Smooth muscle cell (in vitro differentiated cells): ENCODE measurements at regions not wholly inside any gene's neighbourhood (a gene's known extent, or its start where the extent isn't known, plus 50 kb on each side); places are given as distances from the start of the nearest gene placed in this dataset. TPM values are rescaled to one million over a fixed set of nuclear protein-coding genes. Genes with fewer than 3 reads are reported as not detected.

ENCODE experiments used
- DNase-seq: peaks from one replicate; lab custom pipeline; 2025; ENCODE audit not compliant: unreplicated experiment; lab: John Stamatoyannopoulos, UW
- H2AFZ ChIP-seq: fragments of 200-600 bp; sonication (generic); 2 replicates; pipeline ENCODE4 v1.6.0; 2016; ENCODE audit warnings: antibody characterized with exemption, low read depth, mild to moderate bottlenecking
- H3F3A ChIP-seq: fragments of 200-600 bp; sonication (generic); 2 replicates; pipeline ENCODE4 v1.6.0; 2017; ENCODE audit warnings: antibody characterized with exemption, low read depth
- H3K27ac ChIP-seq: fragments of 200-600 bp; sonication (generic); 2 replicates; pipeline ENCODE4 v1.5.1; 2016; ENCODE audit warnings: low read depth, mild to moderate bottlenecking
- H3K27me3 ChIP-seq: fragments of 200-600 bp; sonication (generic); 2 replicates; pipeline ENCODE4 v1.6.1; 2016; ENCODE audit warnings: low read depth, mild to moderate bottlenecking
- H3K36me3 ChIP-seq: fragments of 200-600 bp; sonication (generic); 2 replicates; pipeline ENCODE4 v1.5.1; 2016; ENCODE audit warnings: low read depth
- H3K4me1 ChIP-seq: fragments of 200-600 bp; sonication (generic); 2 replicates; pipeline ENCODE4 v1.5.1; 2016; ENCODE audit warnings: low read depth
- H3K4me2 ChIP-seq: fragments of 200-600 bp; sonication (generic); 2 replicates; pipeline ENCODE4 v1.6.0; 2016; ENCODE audit warnings: mild to moderate bottlenecking
- H3K4me3 ChIP-seq: fragments of 200-600 bp; sonication (generic); 2 replicates; pipeline ENCODE4 v1.5.1; 2016; ENCODE audit warnings: mild to moderate bottlenecking
- H3K79me2 ChIP-seq: fragments of 200-600 bp; sonication (generic); 2 replicates; pipeline ENCODE4 v1.6.0; 2016; ENCODE audit warnings: low read depth, mild to moderate bottlenecking
- H3K9ac ChIP-seq: fragments of 200-600 bp; sonication (generic); 2 replicates; pipeline ENCODE4 v1.6.0; 2016; ENCODE audit warnings: low read depth
- H3K9me3 ChIP-seq: fragments of 200-600 bp; sonication (generic); replicated peaks from 2 replicates; pipeline ENCODE4 v1.5.1; 2016; ENCODE audit warnings: low read depth
- H4K20me1 ChIP-seq: fragments of 200-600 bp; sonication (generic); 2 replicates; pipeline ENCODE4 v1.6.0; 2016; ENCODE audit warnings: low read depth
- WGBS: methylation state at CpG from one replicate; pipeline ENCODE4 v1.1.7; 2016; ENCODE audit warnings: low lambda C conversion rate; 5-methylcytosine and 5-hydroxymethylcytosine counted together
- small RNA-seq: library from RNA; depleted of rRNA; stranded (forward); fragments of <200 nt; gene quantifications from one replicate; pipeline ENCODE3, GENCODE V24; 2014
- TF ChIP-seq, protein P1 (sequence below): fragments of 200-600 bp; sonication (generic); IDR thresholded peaks from 2 replicates; pipeline ENCODE4 v1.5.1; 2017; ENCODE audit warnings: borderline replicate concordance, mild to moderate bottlenecking, antibody characterized with exemption; ENCODE audit not compliant: insufficient read depth, poor library complexity, severe bottlenecking

DNA sequence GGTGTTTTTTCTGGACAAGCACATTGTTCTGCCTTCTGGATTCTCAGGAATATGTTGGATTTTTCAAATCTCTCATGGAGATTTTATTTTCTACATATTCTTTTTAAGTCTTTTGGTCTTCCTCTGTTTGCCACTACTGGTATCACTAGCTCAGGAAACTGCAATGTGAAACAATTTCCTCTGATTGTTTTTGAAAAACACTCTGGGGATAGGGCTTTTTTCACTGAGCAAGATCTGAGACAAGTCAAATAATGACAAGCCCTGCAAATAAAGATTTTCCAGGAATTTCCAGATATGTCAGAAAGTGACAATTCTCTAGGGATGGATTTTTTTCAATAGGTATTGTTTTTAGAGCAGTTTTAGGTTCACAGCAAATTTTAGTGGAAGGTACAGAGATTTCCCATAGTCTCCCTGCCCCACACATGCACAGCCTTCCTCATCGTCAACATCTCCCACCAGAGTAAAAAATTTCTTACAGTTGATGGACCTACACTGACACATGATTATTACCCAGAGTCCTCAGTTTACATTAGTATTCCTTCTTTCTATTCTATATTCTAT, 86.9 kb upstream of the TMEM161B start:
- H3K27ac ChIP-seq, result no peak overlapping the region
- H3K4me3 ChIP-seq, result no peak overlapping the region
- TF ChIP-seq, protein P1, sequence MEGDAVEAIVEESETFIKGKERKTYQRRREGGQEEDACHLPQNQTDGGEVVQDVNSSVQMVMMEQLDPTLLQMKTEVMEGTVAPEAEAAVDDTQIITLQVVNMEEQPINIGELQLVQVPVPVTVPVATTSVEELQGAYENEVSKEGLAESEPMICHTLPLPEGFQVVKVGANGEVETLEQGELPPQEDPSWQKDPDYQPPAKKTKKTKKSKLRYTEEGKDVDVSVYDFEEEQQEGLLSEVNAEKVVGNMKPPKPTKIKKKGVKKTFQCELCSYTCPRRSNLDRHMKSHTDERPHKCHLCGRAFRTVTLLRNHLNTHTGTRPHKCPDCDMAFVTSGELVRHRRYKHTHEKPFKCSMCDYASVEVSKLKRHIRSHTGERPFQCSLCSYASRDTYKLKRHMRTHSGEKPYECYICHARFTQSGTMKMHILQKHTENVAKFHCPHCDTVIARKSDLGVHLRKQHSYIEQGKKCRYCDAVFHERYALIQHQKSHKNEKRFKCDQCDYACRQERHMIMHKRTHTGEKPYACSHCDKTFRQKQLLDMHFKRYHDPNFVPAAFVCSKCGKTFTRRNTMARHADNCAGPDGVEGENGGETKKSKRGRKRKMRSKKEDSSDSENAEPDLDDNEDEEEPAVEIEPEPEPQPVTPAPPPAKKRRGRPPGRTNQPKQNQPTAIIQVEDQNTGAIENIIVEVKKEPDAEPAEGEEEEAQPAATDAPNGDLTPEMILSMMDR, result no peak
- H3K4me2 ChIP-seq, result no peak overlapping the region
- no peak overlapping the region for H2AFZ ChIP-seq
- H3K9me3 ChIP-seq, result no peaks in the 10 kb centered on the region
- no peaks in the 10 kb centered on the region for H3F3A ChIP-seq
- H3K9ac ChIP-seq, result no peak overlapping the region
- H4K20me1 ChIP-seq, result no peaks in the 10 kb centered on the region
- no peak for DNase-seq
- H3K4me1 ChIP-seq, result no peaks in the 10 kb centered on the region
- no peaks in the 10 kb centered on the region for H3K27me3 ChIP-seq
- WGBS, result 84% methylated on average over 1 of the region's 1 CpG
- H3K36me3 ChIP-seq, result no peaks in the 10 kb centered on the region
- no peaks in the 10 kb centered on the region for H3K79me2 ChIP-seq

DNA sequence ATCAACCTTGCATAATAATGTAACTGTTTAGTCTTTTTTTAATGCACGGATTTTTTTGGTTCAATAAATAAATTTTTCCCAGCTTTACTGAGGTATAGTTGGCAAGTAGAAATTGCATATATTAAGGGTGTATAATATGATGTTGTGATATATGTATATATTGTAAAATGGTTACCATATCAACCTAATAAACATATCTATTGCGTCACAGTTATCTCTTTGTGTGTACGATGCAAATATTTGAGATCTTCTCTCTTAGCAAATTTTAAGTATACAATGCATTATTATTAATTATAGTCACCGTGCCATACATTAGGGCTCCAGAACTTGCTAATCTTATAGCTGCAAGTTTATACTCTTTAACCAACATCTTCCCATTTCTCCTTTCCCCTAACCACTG, 57.2 kb upstream of the TMEM161B start:
- Histone ChIP-seq H3K79me2 (no peaks in the 10 kb centered on the region), H2AFZ (no peak overlapping the region), H3K27ac (no peak overlapping the region), H3K4me2 (no peak overlapping the region), H3K4me1 (no peaks in the 10 kb centered on the region), H4K20me1 (no peaks in the 10 kb centered on the region), H3F3A (no peaks in the 10 kb centered on the region), H3K27me3 (no peaks in the 10 kb centered on the region), H3K4me3 (no peak overlapping the region), H3K9ac (no peak overlapping the region), H3K9me3 (no peaks in the 10 kb centered on the region), H3K36me3 (no peaks in the 10 kb centered on the region)
- DNase-seq, result no peak
- 87% methylated on average over 4 of the region's 4 CpGs for WGBS
- TF ChIP-seq, protein P1, result no peak

DNA sequence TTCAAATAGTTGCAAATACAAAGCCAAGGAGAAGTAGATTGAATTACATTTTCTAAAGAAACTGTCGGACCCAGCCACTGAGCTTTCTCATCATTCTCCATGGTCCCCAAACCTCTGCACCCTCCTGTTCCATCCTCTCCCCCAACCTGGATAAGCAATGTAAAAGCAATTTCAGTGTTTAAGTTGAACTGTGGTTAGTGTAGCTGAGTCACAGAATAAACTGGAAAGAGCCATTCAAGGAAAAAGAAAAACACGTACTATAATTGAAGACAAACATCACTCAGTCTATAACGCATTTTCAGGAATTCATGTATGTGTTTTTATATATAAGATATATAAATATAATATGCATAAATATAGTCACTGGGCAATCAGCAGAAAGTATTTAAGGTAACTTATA, 54.1 kb upstream of the TMEM161B start:
- TF ChIP-seq, protein P1, result no peak
- Histone ChIP-seq H3K27me3 (no peaks in the 10 kb centered on the region), H3K36me3 (no peaks in the 10 kb centered on the region), H3K4me2 (no peak overlapping the region), H3K27ac (no peak overlapping the region), H2AFZ (no peak overlapping the region), H3K4me1 (no peaks in the 10 kb centered on the region), H3K4me3 (no peak overlapping the region), H3K9ac (no peak overlapping the region), H3K79me2 (no peaks in the 10 kb centered on the region), H4K20me1 (no peaks in the 10 kb centered on the region), H3K9me3 (no peaks in the 10 kb centered on the region), H3F3A (no peaks in the 10 kb centered on the region)
- WGBS, result 97% methylated on average over 3 of the region's 3 CpGs
- DNase-seq, result no peak

Small RNAs in the stretch of these regions (small RNA-seq; reads per million reads assigned to genes)
- gene RF00156, result not detected
